ENCODE measurements at regions not wholly inside any gene's neighbourhood (a gene's known extent, or its start where the extent isn't known, plus 50 kb on each side); places are given as distances from the start of the nearest gene placed in this dataset.

DNA sequence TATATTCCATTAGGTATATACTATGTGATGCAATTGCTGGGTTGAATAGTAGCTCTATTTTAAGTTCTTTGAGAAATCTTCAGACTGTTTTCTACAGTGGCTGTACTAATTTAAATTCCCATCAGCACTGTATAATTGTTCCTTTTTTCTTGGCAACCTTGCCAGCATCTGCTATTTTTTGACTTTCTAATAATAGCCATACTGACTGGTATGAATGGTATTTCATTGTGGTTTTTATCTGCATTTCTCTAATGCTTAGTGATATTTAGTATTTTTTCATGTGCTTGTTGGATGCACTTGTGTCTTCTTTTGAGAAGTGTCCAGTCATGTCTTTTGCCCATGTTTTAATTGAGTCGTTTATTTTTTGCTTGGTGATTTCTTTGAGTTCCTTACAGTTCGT is 145.1 kb upstream of the PLSCR5 start:
- H4K8ac ChIP-seq (ENCODE audit: low read depth, low read length) = no peak overlapping the region
- H3K56ac ChIP-seq (ENCODE audit: low read length) = no peak overlapping the region
- H3K79me1 ChIP-seq (ENCODE audit: low read length) = no peaks in the 10 kb centered on the region
- no peak overlapping the region for H2BK15ac ChIP-seq (replicated peaks; ENCODE audit: low read depth)
- H2BK5ac ChIP-seq (ENCODE audit: low read length) = no peak overlapping the region
- no peaks in the 10 kb centered on the region for H3K79me2 ChIP-seq (ENCODE audit: control insufficient read depth, insufficient read depth, low read length)
- no peaks in the 10 kb centered on the region for H3K27me3 ChIP-seq (ENCODE audit: insufficient read depth, low read length, poor library complexity)
- no peak overlapping the region for H2BK120ac ChIP-seq (ENCODE audit: low read depth, low read length)
- H3K4me3 ChIP-seq (ENCODE audit: low read length) = no peak overlapping the region
- H3K9ac ChIP-seq (ENCODE audit: low read length) = no peak overlapping the region
- H4K5ac ChIP-seq (ENCODE audit: low read length) = no peak overlapping the region
- no peak overlapping the region for H3K4ac ChIP-seq (ENCODE audit: low read depth, low read length)
- DNase-seq = no peak
- H3K18ac ChIP-seq (ENCODE audit: low read length) = no peak overlapping the region
- H3K36me3 ChIP-seq (ENCODE audit: control insufficient read depth, insufficient read depth, low read length) = no peaks in the 10 kb centered on the region
- H3K4me1 ChIP-seq (ENCODE audit: control insufficient read depth, low read depth, low read length) = no peaks in the 10 kb centered on the region
- no peak overlapping the region for H2AK5ac ChIP-seq (ENCODE audit: low read length)
- WGBS (ENCODE audit: extremely low coverage, insufficient coverage, low lambda C conversion rate) = no CpG with 5 or more reads among the region's 2 CpGs
- H3K23ac ChIP-seq (ENCODE audit: low read length) = no peak overlapping the region
- no peak overlapping the region for H3K27ac ChIP-seq (ENCODE audit: low read depth, low read length)
- H3K4me2 ChIP-seq (ENCODE audit: low read length) = no peak overlapping the region

DNA sequence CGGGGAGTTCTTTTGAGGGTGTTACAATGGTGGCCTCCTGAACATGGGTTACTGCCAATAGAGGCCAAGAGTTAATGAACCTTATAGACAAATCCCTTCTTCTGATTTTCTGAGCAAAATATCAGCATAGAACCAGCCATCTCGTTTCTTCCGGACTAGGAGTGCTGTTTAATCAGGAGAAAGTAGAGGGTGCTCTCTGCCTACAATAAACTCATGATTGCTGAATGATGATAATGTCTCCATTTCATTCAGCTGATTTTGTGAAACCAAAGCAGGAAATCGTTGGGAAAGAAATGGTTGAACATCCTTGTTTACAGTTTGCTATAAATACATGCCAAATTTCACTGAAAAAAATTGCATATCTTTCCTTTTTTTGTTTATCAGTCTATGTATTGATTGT is 142.8 kb upstream of the PLSCR5 start:
- no peak overlapping the region for H2AK5ac ChIP-seq (ENCODE audit: low read length)
- no peaks in the 10 kb centered on the region for H3K79me1 ChIP-seq (ENCODE audit: low read length)
- H2BK5ac ChIP-seq (ENCODE audit: low read length) = no peak overlapping the region
- no peak overlapping the region for H3K56ac ChIP-seq (ENCODE audit: low read length)
- no peak overlapping the region for H4K8ac ChIP-seq (ENCODE audit: low read depth, low read length)
- no peak overlapping the region for H3K27ac ChIP-seq (ENCODE audit: low read depth, low read length)
- H3K36me3 ChIP-seq (ENCODE audit: control insufficient read depth, insufficient read depth, low read length) = no peaks in the 10 kb centered on the region
- H3K23ac ChIP-seq (ENCODE audit: low read length) = no peak overlapping the region
- no peak overlapping the region for H2BK15ac ChIP-seq (replicated peaks; ENCODE audit: low read depth)
- no CpG with 5 or more reads among the region's 4 CpGs for WGBS (ENCODE audit: extremely low coverage, insufficient coverage, low lambda C conversion rate)
- no peak overlapping the region for H2BK120ac ChIP-seq (ENCODE audit: low read depth, low read length)
- H3K4ac ChIP-seq (ENCODE audit: low read depth, low read length) = no peak overlapping the region
- no peak overlapping the region for H3K9ac ChIP-seq (ENCODE audit: low read length)
- no peak overlapping the region for H4K5ac ChIP-seq (ENCODE audit: low read length)
- no peaks in the 10 kb centered on the region for H3K27me3 ChIP-seq (ENCODE audit: insufficient read depth, low read length, poor library complexity)
- no peaks in the 10 kb centered on the region for H3K4me1 ChIP-seq (ENCODE audit: control insufficient read depth, low read depth, low read length)
- no peaks in the 10 kb centered on the region for H3K79me2 ChIP-seq (ENCODE audit: control insufficient read depth, insufficient read depth, low read length)
- no peak overlapping the region for H3K18ac ChIP-seq (ENCODE audit: low read length)
- peak; percentile 39 for DNase-seq
- H3K4me2 ChIP-seq (ENCODE audit: low read length) = no peak overlapping the region
- no peak overlapping the region for H3K4me3 ChIP-seq (ENCODE audit: low read length)

DNA sequence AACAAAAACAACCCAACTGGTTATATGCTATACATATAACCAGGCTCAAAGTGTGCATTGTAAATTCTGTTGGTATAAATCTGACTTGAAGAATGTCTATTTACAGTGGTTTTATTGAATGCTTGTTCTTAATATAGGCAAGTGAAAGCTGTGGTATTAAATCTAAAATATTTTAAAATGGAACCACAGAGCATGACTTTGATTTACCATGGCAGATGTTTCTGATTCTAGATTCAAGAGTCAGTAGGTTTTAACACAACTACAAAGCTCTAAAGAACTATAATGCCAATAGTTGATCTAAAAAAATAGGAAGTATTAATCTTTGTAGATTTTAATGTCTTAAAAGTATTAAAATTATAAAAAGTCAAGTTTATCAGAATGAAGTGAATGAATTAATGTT is 141.9 kb upstream of the PLSCR5 start:
- Histone ChIP-seq H3K36me3 (ENCODE audit: control insufficient read depth, insufficient read depth, low read length) (no peaks in the 10 kb centered on the region), H4K8ac (ENCODE audit: low read depth, low read length) (no peak overlapping the region), H2BK120ac (ENCODE audit: low read depth, low read length) (no peak overlapping the region), H2AK5ac (ENCODE audit: low read length) (no peak overlapping the region), H3K79me1 (ENCODE audit: low read length) (no peaks in the 10 kb centered on the region), H3K9ac (ENCODE audit: low read length) (no peak overlapping the region), H3K18ac (ENCODE audit: low read length) (no peak overlapping the region), H3K27me3 (ENCODE audit: insufficient read depth, low read length, poor library complexity) (no peaks in the 10 kb centered on the region), H4K5ac (ENCODE audit: low read length) (no peak overlapping the region), H2BK5ac (ENCODE audit: low read length) (no peak overlapping the region), H3K27ac (ENCODE audit: low read depth, low read length) (no peak overlapping the region), H3K23ac (ENCODE audit: low read length) (no peak overlapping the region), H3K56ac (ENCODE audit: low read length) (no peak overlapping the region), H3K4me2 (ENCODE audit: low read length) (no peak overlapping the region), H3K4me3 (ENCODE audit: low read length) (no peak overlapping the region), H3K79me2 (ENCODE audit: control insufficient read depth, insufficient read depth, low read length) (no peaks in the 10 kb centered on the region), H3K4me1 (ENCODE audit: control insufficient read depth, low read depth, low read length) (no peaks in the 10 kb centered on the region), H2BK15ac (replicated peaks; ENCODE audit: low read depth) (no peak overlapping the region), H3K4ac (ENCODE audit: low read depth, low read length) (no peak overlapping the region)
- no peak for DNase-seq

DNA sequence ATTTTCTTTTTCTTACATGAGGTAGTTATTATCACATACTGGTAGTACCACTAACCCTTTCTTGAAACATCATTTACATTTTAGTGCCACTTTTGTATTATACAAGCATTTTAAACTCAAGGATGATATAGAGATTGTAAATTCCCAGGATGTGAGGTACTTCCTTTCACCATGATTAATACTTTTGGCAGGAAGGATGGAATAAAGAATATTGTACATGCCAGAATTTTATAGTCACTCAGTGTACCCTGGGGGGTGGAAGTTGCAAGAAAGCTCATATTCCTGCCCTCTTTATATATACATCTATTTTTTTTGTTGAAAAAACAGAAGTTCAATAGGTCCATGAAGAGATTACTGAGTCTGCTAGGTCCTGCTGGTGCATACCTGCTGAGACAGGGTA is 141.0 kb upstream of the PLSCR5 start:
- Histone ChIP-seq H3K27me3 (ENCODE audit: insufficient read depth, low read length, poor library complexity) (no peaks in the 10 kb centered on the region), H3K36me3 (ENCODE audit: control insufficient read depth, insufficient read depth, low read length) (no peaks in the 10 kb centered on the region), H3K9ac (ENCODE audit: low read length) (no peak overlapping the region), H2AK5ac (ENCODE audit: low read length) (no peak overlapping the region), H3K4ac (ENCODE audit: low read depth, low read length) (no peak overlapping the region), H3K79me1 (ENCODE audit: low read length) (no peaks in the 10 kb centered on the region), H3K18ac (ENCODE audit: low read length) (no peak overlapping the region), H3K27ac (ENCODE audit: low read depth, low read length) (no peak overlapping the region), H3K56ac (ENCODE audit: low read length) (no peak overlapping the region), H3K4me1 (ENCODE audit: control insufficient read depth, low read depth, low read length) (no peaks in the 10 kb centered on the region), H2BK5ac (ENCODE audit: low read length) (no peak overlapping the region), H2BK15ac (replicated peaks; ENCODE audit: low read depth) (no peak overlapping the region), H3K23ac (ENCODE audit: low read length) (no peak overlapping the region), H2BK120ac (ENCODE audit: low read depth, low read length) (no peak overlapping the region), H3K4me2 (ENCODE audit: low read length) (no peak overlapping the region), H4K8ac (ENCODE audit: low read depth, low read length) (no peak overlapping the region), H3K4me3 (ENCODE audit: low read length) (no peak overlapping the region), H4K5ac (ENCODE audit: low read length) (no peak overlapping the region), H3K79me2 (ENCODE audit: control insufficient read depth, insufficient read depth, low read length) (no peaks in the 10 kb centered on the region)
- DNase-seq = no peak

DNA sequence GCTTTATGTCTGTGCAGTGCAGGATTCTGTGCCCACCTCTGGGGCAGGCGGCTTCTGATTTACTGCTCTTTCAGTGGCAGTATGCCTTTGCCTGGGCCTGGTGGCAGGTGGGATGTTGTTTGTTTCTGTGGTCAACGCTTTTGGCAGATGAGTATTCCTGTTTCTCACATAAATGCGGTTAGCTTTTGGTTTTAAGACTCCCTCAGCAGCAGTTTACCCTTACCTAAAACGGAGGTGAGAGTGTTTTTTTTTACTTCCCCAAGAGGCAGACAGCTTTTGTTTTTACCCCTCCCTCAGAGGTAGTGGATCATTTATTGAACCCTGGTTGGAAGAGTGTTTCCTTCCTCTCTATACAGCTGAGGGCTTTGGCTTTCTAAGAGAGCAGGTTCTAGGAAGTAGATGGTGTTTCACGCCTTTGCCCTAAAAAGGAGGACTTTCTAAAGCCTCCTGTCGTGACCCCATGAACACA is 134.1 kb upstream of the PLSCR5 start:
- WGBS (ENCODE audit: extremely low coverage, insufficient coverage, low lambda C conversion rate) = no CpG with 5 or more reads among the region's 6 CpGs
- no peak for DNase-seq
- H3K4me1 ChIP-seq (ENCODE audit: control insufficient read depth, low read depth, low read length) = no peaks in the 10 kb centered on the region

DNA sequence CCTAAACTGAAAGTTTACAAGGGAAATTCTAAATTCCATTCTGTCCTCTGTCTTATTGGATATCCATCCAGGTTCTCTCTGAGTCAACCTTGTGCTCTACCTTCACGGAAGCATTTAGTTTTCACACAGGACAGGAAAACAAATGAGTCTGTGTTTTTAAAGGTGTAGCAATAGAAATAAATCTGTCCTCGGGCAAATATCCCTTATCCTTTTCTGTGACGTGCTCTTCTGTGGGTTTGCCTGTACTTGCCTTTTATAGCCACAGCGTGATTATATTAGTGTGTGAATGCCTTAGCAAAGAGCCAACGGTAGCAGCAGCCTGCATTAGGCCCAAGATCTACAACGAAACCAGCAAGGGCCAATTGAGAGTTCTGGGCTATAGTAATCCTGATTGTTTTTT is 127.2 kb upstream of the PLSCR5 start:
- no peak overlapping the region for H3K4me3 ChIP-seq (ENCODE audit: low read length)

More for the DNA sequence above, 134.1 kb upstream of the PLSCR5 start:
- Histone ChIP-seq H3K4me2 (ENCODE audit: low read length) (no peak overlapping the region), H3K79me1 (ENCODE audit: low read length) (no peaks in the 10 kb centered on the region), H3K4ac (ENCODE audit: low read depth, low read length) (no peak overlapping the region), H2BK5ac (ENCODE audit: low read length) (no peak overlapping the region), H2AK5ac (ENCODE audit: low read length) (no peak overlapping the region), H3K36me3 (ENCODE audit: control insufficient read depth, insufficient read depth, low read length) (no peaks in the 10 kb centered on the region), H3K27ac (ENCODE audit: low read depth, low read length) (no peak overlapping the region), H3K79me2 (ENCODE audit: control insufficient read depth, insufficient read depth, low read length) (no peaks in the 10 kb centered on the region), H3K27me3 (ENCODE audit: insufficient read depth, low read length, poor library complexity) (no peaks in the 10 kb centered on the region), H4K8ac (ENCODE audit: low read depth, low read length) (no peak overlapping the region), H3K23ac (ENCODE audit: low read length) (no peak overlapping the region), H2BK120ac (ENCODE audit: low read depth, low read length) (no peak overlapping the region), H3K18ac (ENCODE audit: low read length) (no peak overlapping the region), H3K9ac (ENCODE audit: low read length) (no peak overlapping the region), H4K5ac (ENCODE audit: low read length) (no peak overlapping the region), H3K4me3 (ENCODE audit: low read length) (no peak overlapping the region), H2BK15ac (replicated peaks; ENCODE audit: low read depth) (no peak overlapping the region), H3K56ac (ENCODE audit: low read length) (no peak overlapping the region)

More for the DNA sequence above, 127.2 kb upstream of the PLSCR5 start:
- Histone ChIP-seq H2BK120ac (ENCODE audit: low read depth, low read length) (no peak overlapping the region), H2BK15ac (replicated peaks; ENCODE audit: low read depth) (no peak overlapping the region), H2AK5ac (ENCODE audit: low read length) (no peak overlapping the region), H3K18ac (ENCODE audit: low read length) (no peak overlapping the region), H3K27me3 (ENCODE audit: insufficient read depth, low read length, poor library complexity) (no peaks in the 10 kb centered on the region), H3K27ac (ENCODE audit: low read depth, low read length) (no peak overlapping the region), H3K4me1 (ENCODE audit: control insufficient read depth, low read depth, low read length) (no peaks in the 10 kb centered on the region), H3K79me2 (ENCODE audit: control insufficient read depth, insufficient read depth, low read length) (no peaks in the 10 kb centered on the region), H3K56ac (ENCODE audit: low read length) (no peak overlapping the region), H3K4me2 (ENCODE audit: low read length) (no peak overlapping the region), H3K9ac (ENCODE audit: low read length) (no peak overlapping the region), H2BK5ac (ENCODE audit: low read length) (no peak overlapping the region), H3K23ac (ENCODE audit: low read length) (no peak overlapping the region), H4K5ac (ENCODE audit: low read length) (no peak overlapping the region), H3K79me1 (ENCODE audit: low read length) (no peaks in the 10 kb centered on the region), H4K8ac (ENCODE audit: low read depth, low read length) (no peak overlapping the region), H3K36me3 (ENCODE audit: control insufficient read depth, insufficient read depth, low read length) (no peaks in the 10 kb centered on the region), H3K4ac (ENCODE audit: low read depth, low read length) (no peak overlapping the region)
- WGBS (ENCODE audit: extremely low coverage, insufficient coverage, low lambda C conversion rate) = no CpG with 5 or more reads among the region's 6 CpGs
- no peak for DNase-seq

Data from mesendoderm (in vitro differentiated cells).